ENCODE measurements at regions not wholly inside any gene's neighbourhood (a gene's known extent, or its start where the extent isn't known, plus 50 kb on each side); places are given as distances from the start of the nearest gene placed in this dataset.

- no peak for TF ChIP-seq EZH2 (IDR thresholded peaks at IDR 0.05)
- TF ChIP-seq, protein P1, sequence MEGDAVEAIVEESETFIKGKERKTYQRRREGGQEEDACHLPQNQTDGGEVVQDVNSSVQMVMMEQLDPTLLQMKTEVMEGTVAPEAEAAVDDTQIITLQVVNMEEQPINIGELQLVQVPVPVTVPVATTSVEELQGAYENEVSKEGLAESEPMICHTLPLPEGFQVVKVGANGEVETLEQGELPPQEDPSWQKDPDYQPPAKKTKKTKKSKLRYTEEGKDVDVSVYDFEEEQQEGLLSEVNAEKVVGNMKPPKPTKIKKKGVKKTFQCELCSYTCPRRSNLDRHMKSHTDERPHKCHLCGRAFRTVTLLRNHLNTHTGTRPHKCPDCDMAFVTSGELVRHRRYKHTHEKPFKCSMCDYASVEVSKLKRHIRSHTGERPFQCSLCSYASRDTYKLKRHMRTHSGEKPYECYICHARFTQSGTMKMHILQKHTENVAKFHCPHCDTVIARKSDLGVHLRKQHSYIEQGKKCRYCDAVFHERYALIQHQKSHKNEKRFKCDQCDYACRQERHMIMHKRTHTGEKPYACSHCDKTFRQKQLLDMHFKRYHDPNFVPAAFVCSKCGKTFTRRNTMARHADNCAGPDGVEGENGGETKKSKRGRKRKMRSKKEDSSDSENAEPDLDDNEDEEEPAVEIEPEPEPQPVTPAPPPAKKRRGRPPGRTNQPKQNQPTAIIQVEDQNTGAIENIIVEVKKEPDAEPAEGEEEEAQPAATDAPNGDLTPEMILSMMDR (IDR thresholded peaks at IDR 0.05), result no peak
- no peak for TF ChIP-seq EZH2phosphoT487 (IDR thresholded peaks at IDR 0.05)
These were observed 90.0 kb upstream of the CTSV start for GRCh38 chr9:97128919-97129318.

All from neural progenitor cell (in vitro differentiated cells).